ENCODE measurements at regions not wholly inside any gene's neighbourhood (a gene's known extent, or its start where the extent isn't known, plus 50 kb on each side); places are given as distances from the start of the nearest gene placed in this dataset.

DNA sequence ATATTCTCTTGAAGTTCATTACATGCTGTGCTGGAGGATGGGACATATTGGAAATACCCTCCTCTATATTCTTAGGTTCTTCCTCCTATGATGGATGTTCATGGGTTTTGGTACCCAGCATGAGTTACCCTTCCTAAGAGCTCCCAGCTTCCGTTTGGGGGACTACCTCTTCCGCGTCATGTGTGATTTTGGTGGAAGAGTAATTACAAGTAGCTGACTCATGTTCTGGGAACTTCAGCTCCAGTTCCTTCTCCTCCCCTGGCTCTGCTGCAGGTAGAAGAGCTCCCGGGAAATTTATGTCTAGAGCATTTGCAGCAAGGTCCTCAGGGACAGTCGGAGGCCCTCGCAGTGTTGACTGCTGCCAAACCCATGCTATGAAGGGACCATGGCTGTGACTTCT lies 208.8 kb upstream of the IL12A start (continued):
- no peak for TF ChIP-seq YY1 (IDR thresholded peaks at IDR 0.05; ENCODE audit: borderline replicate concordance in 1 of 3, control insufficient read depth in 1 of 3, extremely low read depth in 1 of 3, insufficient read depth in 3 of 3, insufficient read length in 1 of 3, insufficient replicate concordance in 2 of 3, low read depth in 1 of 3, low read length in 2 of 3)

DNA sequence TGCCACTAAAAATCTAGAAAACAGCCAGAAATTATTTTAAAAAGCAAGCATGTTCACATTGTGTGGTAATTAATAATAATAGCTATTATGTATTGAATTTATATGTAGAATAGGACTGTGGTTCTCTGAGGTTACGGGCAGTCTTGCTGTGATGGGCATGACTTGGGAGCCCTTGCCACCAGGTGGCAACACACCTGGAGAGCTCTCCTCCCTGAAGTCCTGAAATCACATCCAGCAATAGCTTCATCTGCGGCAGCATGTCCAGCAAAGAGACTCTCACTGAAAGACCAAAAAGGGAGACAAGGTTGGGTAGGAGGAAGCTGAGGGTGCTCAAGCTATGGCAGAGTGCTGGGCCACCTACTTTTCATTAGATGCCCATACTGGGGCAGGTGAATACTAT lies 206.8 kb upstream of the IL12A start:
- H3K27me3 ChIP-seq (ENCODE audit: control insufficient read depth in 2 of 2, insufficient read depth in 2 of 2, low read length in 2 of 2): no peaks in the 10 kb centered on the region
- H3K9me1 ChIP-seq (ENCODE audit: control insufficient read depth, insufficient read depth, low read length): no peaks in the 10 kb centered on the region
- CTCF ChIA-PET (ENCODE audit: low intra/inter-chr PET ratio): no interaction called here
- H2AFZ ChIP-seq (ENCODE audit: low read depth, low read length): no peak overlapping the region
- intact Hi-C loops (cut with micrococcal nuclease) (no loop called here), in situ Hi-C loops (cut with MboI) (no loop called here)
- no peak overlapping the region for H3K4me3 ChIP-seq
- ATAC-seq (no peak), DNase-seq (ENCODE audit: extremely low read depth in 1 of 4, low spot score in 3 of 4) (no peak), FAIRE-seq (no peak)
- H3K36me3 ChIP-seq (ENCODE audit: control insufficient read depth, insufficient read depth, low read length): no peaks in the 10 kb centered on the region
- no peak for TF ChIP-seq BACH1 (tag; IDR thresholded peaks at IDR 0.05)
- no peak for TF ChIP-seq NR3C1 (CRISPR knock-in tag; IDR thresholded peaks at IDR 0.05)
- no peak for TF ChIP-seq BRCA1 (IDR thresholded peaks at IDR 0.05)
- TF ChIP-seq BRCA1 (CRISPR knock-in tag; IDR thresholded peaks at IDR 0.05): no peak
- TF ChIP-seq RBFOX2 (IDR thresholded peaks at IDR 0.05; ENCODE audit: low read depth, low read length): no peak
- TF ChIP-seq KLF13 (tag; IDR thresholded peaks at IDR 0.05; ENCODE audit: borderline replicate concordance, low read depth): no peak
- TF ChIP-seq ZHX1 (conservative IDR thresholded peaks at IDR 0.05; ENCODE audit: low read length): no peak
- TF ChIP-seq MAFK (IDR thresholded peaks at IDR 0.05; ENCODE audit: low read length): no peak
- TF ChIP-seq L3MBTL2 (IDR thresholded peaks at IDR 0.05): no peak
- TF ChIP-seq XRCC5 (IDR thresholded peaks at IDR 0.05; ENCODE audit: low read depth, low read length): no peak
- TF ChIP-seq, protein P1, sequence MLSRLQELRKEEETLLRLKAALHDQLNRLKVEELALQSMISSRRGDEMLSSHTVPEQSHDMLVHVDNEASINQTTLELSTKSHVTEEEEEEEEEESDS (CRISPR knock-in tag; IDR thresholded peaks at IDR 0.05): no peak
- TF ChIP-seq RFX1 (IDR thresholded peaks at IDR 0.05): no peak
- TF ChIP-seq STAT5A (IDR thresholded peaks at IDR 0.05; ENCODE audit: borderline replicate concordance, low read length): no peak
- TF ChIP-seq BHLHE40 (IDR thresholded peaks at IDR 0.05; ENCODE audit: low read length): no peak
- TF ChIP-seq THAP12 (CRISPR knock-in tag; IDR thresholded peaks at IDR 0.05): no peak
- BruUV-seq (replicated peaks): no TSS peak
- 0% methylated on average over 2 of the region's 2 CpGs for WGBS (ENCODE audit: insufficient coverage, low coverage, missing lambda C conversion rate)
- H3K4me1 ChIP-seq (replicated peaks in 1 of 2; ENCODE audit: control insufficient read depth in 2 of 2, insufficient read depth in 2 of 2, low read length in 2 of 2): no peaks in the 10 kb centered on the region
- H3K27ac ChIP-seq (ENCODE audit: extremely low read depth, low read depth, low read length): no peak overlapping the region
- no peaks in the 10 kb centered on the region for H4K20me1 ChIP-seq (replicated peaks; ENCODE audit: control insufficient read depth, insufficient read depth, low read length)
- H3K4me2 ChIP-seq (ENCODE audit: insufficient read depth, low read length): no peak overlapping the region
- POLR2A ChIA-PET: no interaction called here
- no peak overlapping the region for H3K9ac ChIP-seq (ENCODE audit: insufficient read depth in 1 of 2, low read depth in 2 of 2, low read length in 2 of 2)
- no peaks in the 10 kb centered on the region for H3K79me2 ChIP-seq (ENCODE audit: control insufficient read depth, insufficient read depth, low read length)
- H3K9me3 ChIP-seq (replicated peaks; ENCODE audit: control insufficient read depth, insufficient read depth, low read depth, low read length): no peaks in the 10 kb centered on the region
